Keratinocyte (primary cell): ENCODE measurements at regions not wholly inside any gene's neighbourhood (a gene's known extent, or its start where the extent isn't known, plus 50 kb on each side); places are given as distances from the start of the nearest gene placed in this dataset.
"Not testable (repeated sequence)": the region's sequence is repeated elsewhere in the genome, so short reads cannot be mapped to it uniquely, and the experiment has no call there.

Experiments
- DNase-seq: peaks from one replicate; pipeline ENCODE4 v3.0.0-alpha.2; 2011; ENCODE audit warnings: low read depth, missing footprints, low spot score
- FAIRE-seq: peaks from 2 replicates; lab custom pipeline; 2011; peaks lifted over from hg19 to GRCh38; lab: Jason Lieb, UNC
- H2AFZ ChIP-seq: 2 replicates; pipeline ENCODE4 v1.6.0; 2012; ENCODE audit warnings: low read length, control low read depth, inconsistent platforms; ENCODE audit not compliant: control insufficient read depth
- H3K27ac ChIP-seq: 2 replicates; pipeline ENCODE4 v1.5.1; 2011; ENCODE audit warnings: low read length; ENCODE audit not compliant: control insufficient read depth, insufficient read depth
- H3K27me3 ChIP-seq: 3 replicates; pipeline ENCODE4 v1.6.0; 2011; ENCODE audit warnings: low read length; ENCODE audit not compliant: control insufficient read depth, insufficient read depth; ENCODE audit errors: extremely low read depth
- H3K36me3 ChIP-seq, 2 experiments: 2 replicates in 1 of 2; 3 replicates in 1 of 2; pipeline ENCODE4 v1.5.1; 2011; ENCODE audit warnings: low read length in 2 of 2, mild to moderate bottlenecking in 1 of 2; ENCODE audit not compliant: control insufficient read depth in 2 of 2, insufficient read depth in 2 of 2; ENCODE audit errors: extremely low read depth in 1 of 2
- H3K4me1 ChIP-seq: 3 replicates; pipeline ENCODE4 v1.5.1; 2011; ENCODE audit warnings: low read length; ENCODE audit not compliant: control insufficient read depth, insufficient read depth; ENCODE audit errors: extremely low read depth
- H3K4me2 ChIP-seq: 3 replicates; pipeline ENCODE4 v1.6.0; 2011; ENCODE audit warnings: low read depth, low read length; ENCODE audit not compliant: control insufficient read depth, insufficient read depth; ENCODE audit errors: extremely low read depth
- H3K4me3 ChIP-seq, 3 experiments: fragments of 200-600 bp in 1 of 3; sonication (generic) in 1 of 3; 2 replicates in 2 of 3; 3 replicates in 1 of 3; pipeline ENCODE4 v1.5.1; 2011 to 2016; ENCODE audit warnings: low read length in 3 of 3, mild to moderate bottlenecking in 3 of 3, control low read depth in 2 of 3, inconsistent platforms in 1 of 3, low read depth in 1 of 3, mixed read lengths in 1 of 3, mixed run types in 1 of 3, moderate library complexity in 1 of 3; ENCODE audit not compliant: control insufficient read depth in 2 of 3, insufficient read depth in 2 of 3; ENCODE audit errors: extremely low read depth in 1 of 3
- H3K79me2 ChIP-seq: 2 replicates; pipeline ENCODE4 v1.6.0; 2012; ENCODE audit warnings: low read length; ENCODE audit not compliant: control insufficient read depth, insufficient read depth
- H3K9ac ChIP-seq: 3 replicates; pipeline ENCODE4 v1.6.0; 2011; ENCODE audit warnings: low read length; ENCODE audit not compliant: control insufficient read depth, insufficient read depth; ENCODE audit errors: extremely low read depth
- H3K9me1 ChIP-seq: 3 replicates; pipeline ENCODE4 v1.6.0; 2011; ENCODE audit warnings: low read length; ENCODE audit not compliant: control insufficient read depth, insufficient read depth; ENCODE audit errors: extremely low read depth
- H3K9me3 ChIP-seq: 2 replicates; pipeline ENCODE4 v1.5.1; 2012; ENCODE audit warnings: low read depth, low read length; ENCODE audit not compliant: control insufficient read depth
- H4K20me1 ChIP-seq: 3 replicates; pipeline ENCODE4 v1.6.0; 2011; ENCODE audit warnings: low read length; ENCODE audit not compliant: control insufficient read depth, insufficient read depth; ENCODE audit errors: extremely low read depth
- EZH2 ChIP-seq: IDR thresholded peaks from one replicate; pipeline ENCODE4 v1.6.1; 2012; ENCODE audit warnings: inconsistent platforms, mild to moderate bottlenecking, low read length, moderate library complexity
- dilution Hi-C: fragments of 300-500 bp; cut with MboI; formaldehyde crosslinking; loops from one replicate; pipeline ENCODE4 v1.7.0; 2020; ENCODE audit warnings: low sequenced_read_pairs; ENCODE audit not compliant: extremely low pct_ligation_motif_present
- TF ChIP-seq, protein P1 (sequence below), 3 experiments: IDR thresholded peaks in 1 of 3; conservative IDR thresholded peaks in 1 of 3; optimal IDR thresholded peaks in 1 of 3; 2 replicates in 2 of 3; 3 replicates in 1 of 3; pipeline versions ENCODE3 to v1.5.1; 2011; ENCODE audit warnings: low read length in 3 of 3, mild to moderate bottlenecking in 3 of 3, moderate library complexity in 2 of 3, control low read depth in 1 of 3, inconsistent platforms in 1 of 3; ENCODE audit not compliant: insufficient read depth in 2 of 3; ENCODE audit errors: extremely low read depth in 1 of 3

DNA sequence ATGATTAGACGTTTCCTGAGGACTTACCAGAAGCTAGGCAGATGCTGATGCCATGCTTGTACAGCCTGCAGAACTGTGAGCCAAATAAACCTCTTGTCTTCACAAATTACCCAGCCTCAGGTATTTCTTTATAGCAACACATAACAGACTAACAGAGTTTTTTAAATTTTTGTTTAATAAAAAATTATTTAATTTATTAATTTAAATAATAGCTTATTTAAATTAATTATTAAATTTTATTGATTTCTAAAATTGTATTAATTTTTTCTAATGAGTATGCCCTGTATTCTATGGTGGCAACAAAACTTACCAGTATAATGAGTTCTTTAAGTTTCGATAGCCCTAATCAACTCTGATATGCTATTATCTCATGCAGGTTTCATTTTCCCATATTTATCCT lies 259.8 kb downstream of the IKZF2 start:
- H4K20me1 ChIP-seq: no peaks in the 10 kb centered on the region
- dilution Hi-C loops: no loop called here
- DNase-seq (no peak), FAIRE-seq (no peak)
- no peaks in the 10 kb centered on the region for H3K36me3 ChIP-seq
- no peaks in the 10 kb centered on the region for H3K9me1 ChIP-seq
- no peaks in the 10 kb centered on the region for H3K4me1 ChIP-seq
- no peaks in the 10 kb centered on the region for H3K9me3 ChIP-seq
- H2AFZ ChIP-seq: no peak overlapping the region
- H3K4me2 ChIP-seq: no peak overlapping the region
- no peaks in the 10 kb centered on the region for H3K79me2 ChIP-seq
- no peak overlapping the region for H3K9ac ChIP-seq
- no peaks in the 10 kb centered on the region for H3K27me3 ChIP-seq
- no peak overlapping the region for H3K4me3 ChIP-seq
- no peak overlapping the region for H3K27ac ChIP-seq
- TF ChIP-seq, protein P1, sequence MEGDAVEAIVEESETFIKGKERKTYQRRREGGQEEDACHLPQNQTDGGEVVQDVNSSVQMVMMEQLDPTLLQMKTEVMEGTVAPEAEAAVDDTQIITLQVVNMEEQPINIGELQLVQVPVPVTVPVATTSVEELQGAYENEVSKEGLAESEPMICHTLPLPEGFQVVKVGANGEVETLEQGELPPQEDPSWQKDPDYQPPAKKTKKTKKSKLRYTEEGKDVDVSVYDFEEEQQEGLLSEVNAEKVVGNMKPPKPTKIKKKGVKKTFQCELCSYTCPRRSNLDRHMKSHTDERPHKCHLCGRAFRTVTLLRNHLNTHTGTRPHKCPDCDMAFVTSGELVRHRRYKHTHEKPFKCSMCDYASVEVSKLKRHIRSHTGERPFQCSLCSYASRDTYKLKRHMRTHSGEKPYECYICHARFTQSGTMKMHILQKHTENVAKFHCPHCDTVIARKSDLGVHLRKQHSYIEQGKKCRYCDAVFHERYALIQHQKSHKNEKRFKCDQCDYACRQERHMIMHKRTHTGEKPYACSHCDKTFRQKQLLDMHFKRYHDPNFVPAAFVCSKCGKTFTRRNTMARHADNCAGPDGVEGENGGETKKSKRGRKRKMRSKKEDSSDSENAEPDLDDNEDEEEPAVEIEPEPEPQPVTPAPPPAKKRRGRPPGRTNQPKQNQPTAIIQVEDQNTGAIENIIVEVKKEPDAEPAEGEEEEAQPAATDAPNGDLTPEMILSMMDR (optimal IDR thresholded peaks at IDR 0.05 in 1 of 3, IDR thresholded peaks at IDR 0.05 in 1 of 3, conservative IDR thresholded peaks at IDR 0.05 in 1 of 3; ENCODE audit: extremely low read depth in 1 of 3, insufficient read depth in 2 of 3, low read length in 3 of 3): no peak
- no peak for TF ChIP-seq EZH2

DNA sequence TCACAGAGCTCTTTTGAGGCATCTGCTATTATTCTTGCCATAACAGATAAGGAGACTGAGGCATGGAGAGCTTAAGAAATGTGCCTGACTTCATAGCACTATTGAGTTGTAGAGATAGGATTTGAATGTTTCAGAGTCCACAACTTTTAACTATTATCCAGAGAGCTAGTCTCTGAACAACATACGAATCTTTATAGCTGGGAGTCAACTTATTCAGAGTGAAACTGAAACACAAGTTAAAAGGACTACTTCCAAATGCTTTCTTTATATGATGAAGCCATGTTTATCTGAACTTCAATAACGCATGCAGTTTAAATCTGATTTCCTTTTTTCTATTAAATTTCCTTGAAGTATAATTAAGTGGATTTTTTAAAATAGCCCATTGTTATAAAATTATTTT lies 268.8 kb downstream of the IKZF2 start:
- Histone ChIP-seq H3K79me2 (no peaks in the 10 kb centered on the region), H3K9me1 (no peaks in the 10 kb centered on the region), H3K36me3 (no peaks in the 10 kb centered on the region), H3K9ac (no peak overlapping the region), H3K4me1 (no peaks in the 10 kb centered on the region), H3K9me3 (no peaks in the 10 kb centered on the region), H3K27ac (no peak overlapping the region), H3K4me2 (no peak overlapping the region), H3K27me3 (no peaks in the 10 kb centered on the region), H4K20me1 (no peaks in the 10 kb centered on the region), H3K4me3 (no peak overlapping the region), H2AFZ (no peak overlapping the region)
- no peak for DNase-seq
- dilution Hi-C loops: no loop called here
- no peak for FAIRE-seq
- TF ChIP-seq, protein P1 (optimal IDR thresholded peaks at IDR 0.05 in 1 of 3, IDR thresholded peaks at IDR 0.05 in 1 of 3, conservative IDR thresholded peaks at IDR 0.05 in 1 of 3; ENCODE audit: extremely low read depth in 1 of 3, insufficient read depth in 2 of 3, low read length in 3 of 3): no peak
- no peak for TF ChIP-seq EZH2

DNA sequence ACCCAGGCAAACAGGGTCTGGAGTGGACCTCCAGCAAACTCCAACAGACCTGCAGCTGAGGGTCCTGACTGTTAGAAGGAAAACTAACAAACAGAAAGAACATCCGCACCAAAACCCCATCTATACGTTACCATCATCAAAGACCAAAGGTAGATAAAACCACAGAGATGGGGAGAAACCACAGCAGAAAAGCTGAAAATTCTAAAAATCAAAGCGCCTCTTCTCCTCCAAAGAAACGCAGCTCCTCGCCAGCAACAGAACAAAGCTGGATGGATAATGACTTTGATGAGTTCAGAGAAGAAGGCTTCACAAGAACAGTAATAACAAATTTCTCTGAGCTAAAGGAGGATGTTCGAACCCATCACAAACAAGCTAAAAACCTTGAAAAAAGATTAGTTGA lies 274.9 kb downstream of the IKZF2 start:
- H3K27ac ChIP-seq, H3K9me3 ChIP-seq, H3K4me1 ChIP-seq, H3K9ac ChIP-seq, H3K9me1 ChIP-seq, FAIRE-seq, H3K4me3 ChIP-seq, DNase-seq, H3K79me2 ChIP-seq, H3K36me3 ChIP-seq, H4K20me1 ChIP-seq, H3K4me2 ChIP-seq, dilution Hi-C loops, H2AFZ ChIP-seq, H3K27me3 ChIP-seq: not testable (repeated sequence)

DNA sequence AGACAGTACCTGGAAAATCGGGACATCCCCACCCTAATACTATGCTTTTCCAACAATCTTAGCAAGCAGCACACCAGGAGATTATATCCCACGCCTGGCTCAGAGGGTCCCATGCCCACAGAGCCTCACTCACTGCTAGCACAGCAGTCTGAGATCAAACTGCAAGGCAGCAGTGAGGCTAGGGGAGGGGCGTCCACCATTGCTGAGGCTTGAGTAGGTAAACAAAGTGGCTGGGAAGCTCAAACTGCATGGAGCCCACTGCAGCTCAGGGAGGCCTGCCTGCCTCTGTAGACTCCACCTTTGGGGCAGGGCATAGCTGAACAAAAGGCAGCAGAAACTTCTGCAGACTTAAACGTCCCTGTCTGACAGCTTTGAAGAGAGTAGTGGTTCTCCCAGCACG lies 275.5 kb downstream of the IKZF2 start:
- FAIRE-seq, dilution Hi-C loops: not testable (repeated sequence)

More for the DNA sequence above, 275.5 kb downstream of the IKZF2 start:
- not testable (repeated sequence) for DNase-seq, H3K9ac ChIP-seq, H3K27me3 ChIP-seq, H3K9me3 ChIP-seq, H2AFZ ChIP-seq, H3K27ac ChIP-seq, H3K4me3 ChIP-seq, H3K4me2 ChIP-seq, H3K4me1 ChIP-seq, H3K9me1 ChIP-seq, H3K36me3 ChIP-seq, H3K79me2 ChIP-seq, H4K20me1 ChIP-seq
